ENCODE measurements at regions not wholly inside any gene's neighbourhood (a gene's known extent, or its start where the extent isn't known, plus 50 kb on each side); places are given as distances from the start of the nearest gene placed in this dataset.

GRCh38 chr12:107912421-107913004 is 138.0 kb downstream of the ASCL4 start:
- DNase-seq (ENCODE audit: low spot score), result no peak
- no peaks in the 10 kb centered on the region for H3K27me3 ChIP-seq
- no peaks in the 10 kb centered on the region for H3K9me3 ChIP-seq
- no peak overlapping the region for H3K4me3 ChIP-seq
- no peak overlapping the region for H3K27ac ChIP-seq
- TF ChIP-seq, protein P1, sequence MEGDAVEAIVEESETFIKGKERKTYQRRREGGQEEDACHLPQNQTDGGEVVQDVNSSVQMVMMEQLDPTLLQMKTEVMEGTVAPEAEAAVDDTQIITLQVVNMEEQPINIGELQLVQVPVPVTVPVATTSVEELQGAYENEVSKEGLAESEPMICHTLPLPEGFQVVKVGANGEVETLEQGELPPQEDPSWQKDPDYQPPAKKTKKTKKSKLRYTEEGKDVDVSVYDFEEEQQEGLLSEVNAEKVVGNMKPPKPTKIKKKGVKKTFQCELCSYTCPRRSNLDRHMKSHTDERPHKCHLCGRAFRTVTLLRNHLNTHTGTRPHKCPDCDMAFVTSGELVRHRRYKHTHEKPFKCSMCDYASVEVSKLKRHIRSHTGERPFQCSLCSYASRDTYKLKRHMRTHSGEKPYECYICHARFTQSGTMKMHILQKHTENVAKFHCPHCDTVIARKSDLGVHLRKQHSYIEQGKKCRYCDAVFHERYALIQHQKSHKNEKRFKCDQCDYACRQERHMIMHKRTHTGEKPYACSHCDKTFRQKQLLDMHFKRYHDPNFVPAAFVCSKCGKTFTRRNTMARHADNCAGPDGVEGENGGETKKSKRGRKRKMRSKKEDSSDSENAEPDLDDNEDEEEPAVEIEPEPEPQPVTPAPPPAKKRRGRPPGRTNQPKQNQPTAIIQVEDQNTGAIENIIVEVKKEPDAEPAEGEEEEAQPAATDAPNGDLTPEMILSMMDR (IDR thresholded peaks at IDR 0.05), result peak in 1 of 2 donors; percentile 57
- H3K4me1 ChIP-seq, result peaks cover 0 to 6% of the 10 kb centered on the region in 2 donors
- H3K36me3 ChIP-seq, result no peaks in the 10 kb centered on the region

DNA sequence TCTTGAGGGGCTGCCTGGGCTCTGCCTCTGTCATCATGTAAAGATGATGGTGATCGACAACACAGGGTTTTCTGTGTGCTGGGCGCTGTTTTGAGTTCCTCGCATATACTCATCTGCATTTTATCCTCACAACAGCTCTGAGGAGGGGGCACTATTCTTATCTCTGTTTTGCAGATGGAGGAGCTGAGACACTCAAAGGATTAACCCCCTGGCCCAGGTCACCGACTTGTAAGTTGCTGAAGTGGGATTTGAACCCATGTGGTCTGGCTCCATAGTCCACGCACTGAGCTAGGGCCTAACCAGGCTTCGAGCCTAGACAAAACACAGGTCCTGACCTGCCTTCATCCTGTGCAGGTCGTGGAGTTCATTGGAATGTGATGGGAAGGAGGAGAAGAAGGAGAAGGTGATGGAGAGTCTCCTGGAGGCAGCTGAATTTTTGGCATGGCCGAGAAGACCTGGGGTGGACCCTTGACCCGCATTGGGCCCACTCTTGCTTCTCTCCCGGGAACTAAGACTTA is 140.0 kb downstream of the ASCL4 start:
- no peaks in the 10 kb centered on the region for H3K9me3 ChIP-seq
- TF ChIP-seq, protein P1 (IDR thresholded peaks at IDR 0.05), result no peak
- H3K4me3 ChIP-seq, result no peak overlapping the region
- no peaks in the 10 kb centered on the region for H3K36me3 ChIP-seq
- no peak for DNase-seq (ENCODE audit: low spot score)
- no peaks in the 10 kb centered on the region for H3K27me3 ChIP-seq
- H3K4me1 ChIP-seq, result peaks cover 0 to 6% of the 10 kb centered on the region in 2 donors
- H3K27ac ChIP-seq, result no peak overlapping the region

DNA sequence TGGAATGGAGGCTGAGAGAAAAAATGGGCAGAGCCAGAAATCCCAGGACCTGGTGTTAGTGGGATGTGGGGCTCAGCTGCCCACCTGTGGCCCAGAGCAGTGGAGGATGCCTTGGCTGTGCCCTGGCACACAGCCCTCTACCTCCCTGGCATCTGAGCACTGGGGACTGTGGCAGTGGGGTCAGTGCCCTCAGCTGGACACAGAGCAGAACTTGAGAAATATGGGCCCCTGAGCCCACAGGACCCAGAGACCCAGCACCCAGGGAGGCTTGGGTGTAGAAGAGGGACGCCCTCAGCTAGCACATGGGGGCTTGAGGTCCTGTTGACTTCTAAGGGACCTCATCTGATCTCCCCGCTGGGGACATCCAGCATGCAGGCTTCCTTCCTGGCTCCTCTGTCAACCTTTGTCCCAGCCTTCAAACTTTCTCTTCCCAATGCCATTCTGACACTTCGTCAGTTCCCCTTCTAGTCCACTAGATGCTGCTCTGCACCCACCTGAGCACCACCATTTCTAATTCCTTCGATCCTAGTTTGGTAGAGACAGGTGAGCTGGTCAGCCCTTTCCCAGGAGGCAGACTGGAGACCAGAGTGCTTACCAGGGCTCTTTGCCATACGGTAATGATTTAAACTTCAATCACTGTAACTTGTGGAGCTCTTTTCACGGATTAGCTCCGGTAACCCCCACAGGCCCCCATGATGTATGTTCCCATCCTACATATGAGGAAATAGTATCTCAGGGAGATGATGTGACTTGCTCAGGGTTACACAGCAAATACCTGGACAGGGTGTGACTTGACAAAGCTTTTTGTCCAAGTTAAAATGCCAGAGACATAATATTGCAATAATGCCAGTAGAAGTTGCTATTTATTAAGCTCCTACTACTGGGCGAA is 143.7 kb downstream of the ASCL4 start:
- DNase-seq (ENCODE audit: low spot score), result no peak
- Histone ChIP-seq H3K27me3 (peaks cover 0 to 3% of the 10 kb centered on the region in 2 donors), H3K9me3 (no peaks in the 10 kb centered on the region), H3K27ac (no peak overlapping the region), H3K4me1 (no peaks in the 10 kb centered on the region), H3K4me3 (no peak overlapping the region), H3K36me3 (no peaks in the 10 kb centered on the region)
- TF ChIP-seq, protein P1 (IDR thresholded peaks at IDR 0.05), result peak; percentile 19 to 64

DNA sequence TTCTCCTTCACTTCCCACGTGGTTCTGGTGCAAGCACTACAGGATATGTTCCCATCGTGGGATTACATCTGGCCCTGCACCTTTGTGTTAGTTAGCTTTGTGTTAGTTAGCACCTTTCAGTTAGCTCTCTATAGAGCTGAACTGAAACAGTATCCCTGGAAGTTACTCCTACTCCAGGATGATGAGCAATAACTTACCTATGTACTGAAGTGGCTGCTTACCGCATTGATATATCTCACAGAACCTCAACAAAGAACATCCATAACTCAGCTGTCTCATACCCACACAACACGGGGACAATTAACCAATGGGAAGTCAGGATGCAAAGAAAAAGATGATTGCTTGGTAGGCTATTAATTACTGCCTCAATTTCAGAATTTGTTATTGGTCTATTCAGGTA is 146.6 kb downstream of the ASCL4 start:
- no peaks in the 10 kb centered on the region for H3K36me3 ChIP-seq
- no peak for DNase-seq (ENCODE audit: low spot score)
- TF ChIP-seq, protein P1 (IDR thresholded peaks at IDR 0.05), result no peak
- H3K4me3 ChIP-seq, result no peak overlapping the region
- H3K4me1 ChIP-seq, result no peaks in the 10 kb centered on the region
- H3K27me3 ChIP-seq, result peaks cover 0 to 3% of the 10 kb centered on the region in 2 donors
- H3K9me3 ChIP-seq, result no peaks in the 10 kb centered on the region
- H3K27ac ChIP-seq, result no peak overlapping the region

DNA sequence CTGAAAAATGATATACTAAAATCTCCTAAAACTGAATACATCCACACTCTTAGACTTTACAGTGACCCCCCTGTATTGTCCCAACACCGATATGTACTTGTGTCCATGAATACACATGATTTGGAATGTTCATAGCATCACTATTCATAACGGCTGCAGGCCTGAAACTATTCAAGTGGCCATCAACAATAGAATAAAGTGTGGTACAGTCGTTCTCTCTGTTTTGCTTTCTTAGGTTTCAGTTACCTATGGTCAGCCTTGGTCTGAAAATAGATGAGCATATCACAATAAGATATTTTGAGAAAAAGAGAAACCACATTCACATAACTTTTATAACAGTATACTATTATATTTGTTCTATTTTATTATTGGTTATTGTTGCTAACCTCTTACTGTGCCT is 150.6 kb downstream of the ASCL4 start:
- peaks cover 0 to under 1% of the 10 kb centered on the region in 2 donors for H3K27me3 ChIP-seq
- no peaks in the 10 kb centered on the region for H3K36me3 ChIP-seq
- TF ChIP-seq, protein P1 (IDR thresholded peaks at IDR 0.05), result no peak
- no peak overlapping the region for H3K27ac ChIP-seq
- no peak for DNase-seq (ENCODE audit: low spot score)
- H3K9me3 ChIP-seq, result no peaks in the 10 kb centered on the region
- no peaks in the 10 kb centered on the region for H3K4me1 ChIP-seq
- no peak overlapping the region for H3K4me3 ChIP-seq

All from right atrium auricular region (tissue), 2 donors.